ENCODE measurements at regions not wholly inside any gene's neighbourhood (a gene's known extent, or its start where the extent isn't known, plus 50 kb on each side); places are given as distances from the start of the nearest gene placed in this dataset.

- no peak overlapping the region for H3K4me3 Mint-ChIP-seq
- peaks cover 6% of the 10 kb centered on the region for H3K36me3 Mint-ChIP-seq
- H3F3A ChIP-seq (ENCODE audit: low read depth): peaks cover 32% of the 10 kb centered on the region
- H3K9me3 ChIP-seq (ENCODE audit: low read depth): no peaks in the 10 kb centered on the region
- peaks cover 13% of the 10 kb centered on the region for H3K4me1 Mint-ChIP-seq
- H3K27ac Mint-ChIP-seq: no peak overlapping the region
- H2AFZ ChIP-seq (replicated peaks): no peak overlapping the region
- H3K27me3 Mint-ChIP-seq (ENCODE audit: insufficient read depth, low read depth): peaks cover 5% of the 10 kb centered on the region
- no peaks in the 10 kb centered on the region for H3K79me2 ChIP-seq (ENCODE audit: low read depth)
- H4K20me1 ChIP-seq (ENCODE audit: low read depth): peaks cover 6% of the 10 kb centered on the region
- H3K4me2 ChIP-seq: no peak overlapping the region
- no peak overlapping the region for H3K4me3 ChIP-seq
- H3K36me3 ChIP-seq: no peaks in the 10 kb centered on the region
- peaks cover 26% of the 10 kb centered on the region for H3K27me3 ChIP-seq
- H3K27ac ChIP-seq: no peak overlapping the region
- TF ChIP-seq EZH2phosphoT487 (IDR thresholded peaks at IDR 0.05): no peak
- TF ChIP-seq EZH2 (IDR thresholded peaks at IDR 0.05): no peak
- TF ChIP-seq, protein P1, sequence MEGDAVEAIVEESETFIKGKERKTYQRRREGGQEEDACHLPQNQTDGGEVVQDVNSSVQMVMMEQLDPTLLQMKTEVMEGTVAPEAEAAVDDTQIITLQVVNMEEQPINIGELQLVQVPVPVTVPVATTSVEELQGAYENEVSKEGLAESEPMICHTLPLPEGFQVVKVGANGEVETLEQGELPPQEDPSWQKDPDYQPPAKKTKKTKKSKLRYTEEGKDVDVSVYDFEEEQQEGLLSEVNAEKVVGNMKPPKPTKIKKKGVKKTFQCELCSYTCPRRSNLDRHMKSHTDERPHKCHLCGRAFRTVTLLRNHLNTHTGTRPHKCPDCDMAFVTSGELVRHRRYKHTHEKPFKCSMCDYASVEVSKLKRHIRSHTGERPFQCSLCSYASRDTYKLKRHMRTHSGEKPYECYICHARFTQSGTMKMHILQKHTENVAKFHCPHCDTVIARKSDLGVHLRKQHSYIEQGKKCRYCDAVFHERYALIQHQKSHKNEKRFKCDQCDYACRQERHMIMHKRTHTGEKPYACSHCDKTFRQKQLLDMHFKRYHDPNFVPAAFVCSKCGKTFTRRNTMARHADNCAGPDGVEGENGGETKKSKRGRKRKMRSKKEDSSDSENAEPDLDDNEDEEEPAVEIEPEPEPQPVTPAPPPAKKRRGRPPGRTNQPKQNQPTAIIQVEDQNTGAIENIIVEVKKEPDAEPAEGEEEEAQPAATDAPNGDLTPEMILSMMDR (IDR thresholded peaks at IDR 0.05): no peak
- DNase-seq (ENCODE audit: low spot score): no peak
- H3K4me1 ChIP-seq: peaks cover 6% of the 10 kb centered on the region
- peaks cover 8% of the 10 kb centered on the region for H3K9me3 Mint-ChIP-seq
- no peak overlapping the region for H3K9ac ChIP-seq
Observed at GRCh38 chr3:159761369-159761768, 227.3 kb upstream of the IL12A start.

DNA sequence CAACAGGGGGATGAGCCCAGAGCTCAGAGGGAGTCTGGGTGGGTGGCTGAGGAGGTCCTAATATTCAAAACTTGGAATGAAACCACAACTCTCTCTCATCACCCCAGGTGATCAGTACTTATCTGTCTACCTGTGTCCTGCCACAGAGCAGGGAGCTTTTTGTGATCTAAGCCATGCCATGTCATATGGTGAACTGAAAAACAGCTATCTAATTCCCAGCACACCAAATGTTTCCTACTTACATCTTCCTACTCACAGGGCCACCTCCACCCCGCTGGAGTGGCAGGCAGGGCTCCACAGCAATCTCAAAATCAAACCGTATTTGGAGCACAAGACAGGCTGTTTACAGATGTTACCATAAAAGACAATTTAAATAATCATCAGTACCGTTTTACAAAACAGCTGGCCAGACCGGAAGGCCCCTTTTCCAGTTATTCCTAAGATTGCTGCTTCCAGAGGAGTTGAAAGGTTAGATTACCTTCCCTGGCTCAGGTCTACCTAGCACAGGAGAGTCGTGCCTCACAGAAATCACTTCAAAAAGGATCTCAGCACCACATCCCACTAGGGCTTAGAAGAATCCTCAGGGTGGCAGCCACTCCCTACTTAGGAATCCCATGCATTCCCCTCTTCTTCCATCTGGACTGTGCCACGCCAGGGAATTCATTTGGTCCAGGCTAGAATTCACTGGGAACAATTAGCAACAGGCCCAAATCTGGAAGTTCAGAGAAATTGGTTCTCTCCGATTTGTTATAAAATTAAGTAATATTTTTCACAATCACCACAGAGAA, 226.6 kb upstream of the IL12A start:
- Histone ChIP-seq H3K4me3 (no peak overlapping the region), H4K20me1 (ENCODE audit: low read depth) (peaks cover 6% of the 10 kb centered on the region), H3K79me2 (ENCODE audit: low read depth) (peaks cover 3% of the 10 kb centered on the region), H3K27ac (no peak overlapping the region), H2AFZ (replicated peaks) (no peak overlapping the region), H3K27me3 (peaks cover 27% of the 10 kb centered on the region), H3K9ac (no peak overlapping the region), H3K4me1 (peaks cover 6% of the 10 kb centered on the region), H3K36me3 (no peaks in the 10 kb centered on the region), H3K9me3 (ENCODE audit: low read depth) (no peaks in the 10 kb centered on the region), H3F3A (ENCODE audit: low read depth) (peaks cover 32% of the 10 kb centered on the region), H3K4me2 (peak overlapping the region; percentile 78)
- peak; percentile 29 for DNase-seq (ENCODE audit: low spot score)
- peaks cover 18% of the 10 kb centered on the region for H3K4me1 Mint-ChIP-seq
- H3K9me3 Mint-ChIP-seq: peaks cover 2% of the 10 kb centered on the region
- no peak overlapping the region for H3K27ac Mint-ChIP-seq
- TF ChIP-seq EZH2phosphoT487 (IDR thresholded peaks at IDR 0.05) (no peak), EZH2 (IDR thresholded peaks at IDR 0.05) (no peak)
- TF ChIP-seq, protein P1 (IDR thresholded peaks at IDR 0.05): no peak
- peaks cover 5% of the 10 kb centered on the region for H3K27me3 Mint-ChIP-seq (ENCODE audit: insufficient read depth, low read depth)
- H3K4me3 Mint-ChIP-seq: peak overlapping the region; percentile 90
- peaks cover under 1% of the 10 kb centered on the region for H3K36me3 Mint-ChIP-seq

DNA sequence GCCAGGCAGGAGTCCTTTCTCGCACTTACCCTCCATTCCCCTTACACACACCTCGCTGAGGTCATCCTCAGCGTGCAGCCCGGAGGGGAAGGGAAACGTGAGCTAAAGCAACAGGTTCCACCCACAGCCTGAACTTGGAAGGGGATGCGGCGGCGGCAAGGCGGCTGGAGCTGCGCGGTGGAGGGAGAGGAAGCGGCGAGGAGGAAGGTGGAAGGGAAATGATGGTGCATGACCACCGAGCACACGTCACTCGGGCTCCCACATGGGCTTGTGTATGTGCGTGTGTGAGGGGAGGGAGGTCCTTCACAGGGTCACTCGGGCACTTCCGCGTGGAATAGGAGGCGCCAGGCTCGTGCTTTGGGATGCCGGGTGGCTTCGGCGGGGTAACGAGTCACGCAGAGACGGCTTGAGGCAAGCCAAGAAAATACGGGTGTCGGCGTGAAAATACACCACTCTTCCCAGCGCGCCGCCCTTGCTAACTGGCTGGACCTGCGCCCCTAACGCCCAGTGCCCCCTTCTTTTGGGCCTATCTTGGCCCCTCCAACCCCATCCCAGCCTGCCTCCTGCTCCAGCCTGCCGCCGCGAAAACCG, 225.5 kb upstream of the IL12A start:
- peaks cover 27% of the 10 kb centered on the region for H3K27me3 ChIP-seq
- peaks cover 7% of the 10 kb centered on the region for H3K79me2 ChIP-seq (ENCODE audit: low read depth)
- peak overlapping the region; percentile 90 for H3K4me3 Mint-ChIP-seq
- peak; percentile 34 for DNase-seq (ENCODE audit: low spot score)
- TF ChIP-seq, protein P1 (IDR thresholded peaks at IDR 0.05): no peak
- TF ChIP-seq EZH2 (IDR thresholded peaks at IDR 0.05) (no peak), EZH2phosphoT487 (IDR thresholded peaks at IDR 0.05) (no peak)
- H3K9ac ChIP-seq: no peak overlapping the region
- no peaks in the 10 kb centered on the region for H3K9me3 ChIP-seq (ENCODE audit: low read depth)
- H3K9me3 Mint-ChIP-seq: no peaks in the 10 kb centered on the region
- H3K4me3 ChIP-seq: peak overlapping the region; percentile 79
- H3K36me3 ChIP-seq: no peaks in the 10 kb centered on the region
- H3K4me2 ChIP-seq: peak overlapping the region; percentile 78
- H3K27me3 Mint-ChIP-seq (ENCODE audit: insufficient read depth, low read depth): peaks cover 3% of the 10 kb centered on the region
- H3K4me1 Mint-ChIP-seq: peaks cover 18% of the 10 kb centered on the region
- H4K20me1 ChIP-seq (ENCODE audit: low read depth): peaks cover 6% of the 10 kb centered on the region
- peak overlapping the region; percentile 87 for H2AFZ ChIP-seq (replicated peaks)
- no peaks in the 10 kb centered on the region for H3K36me3 Mint-ChIP-seq
- no peak overlapping the region for H3K27ac Mint-ChIP-seq
- peaks cover 32% of the 10 kb centered on the region for H3F3A ChIP-seq (ENCODE audit: low read depth)
- H3K4me1 ChIP-seq: peaks cover 6% of the 10 kb centered on the region
- no peak overlapping the region for H3K27ac ChIP-seq
